ENCODE measurements at regions not wholly inside any gene's neighbourhood (a gene's known extent, or its start where the extent isn't known, plus 50 kb on each side); places are given as distances from the start of the nearest gene placed in this dataset.

- TF ChIP-seq CTCF (conservative IDR thresholded peaks at IDR 0.05) (no peak), EZH2 (IDR thresholded peaks at IDR 0.05; ENCODE audit: low read depth) (no peak)
These were observed 555.0 kb upstream of the GYPC start for GRCh38 chr2:126100962-126101361.

Data from PC-9 (cell line).